ENCODE measurements at regions not wholly inside any gene's neighbourhood (a gene's known extent, or its start where the extent isn't known, plus 50 kb on each side); places are given as distances from the start of the nearest gene placed in this dataset.

- no peak overlapping the region for H3K27ac ChIP-seq
- TF ChIP-seq, protein P1, sequence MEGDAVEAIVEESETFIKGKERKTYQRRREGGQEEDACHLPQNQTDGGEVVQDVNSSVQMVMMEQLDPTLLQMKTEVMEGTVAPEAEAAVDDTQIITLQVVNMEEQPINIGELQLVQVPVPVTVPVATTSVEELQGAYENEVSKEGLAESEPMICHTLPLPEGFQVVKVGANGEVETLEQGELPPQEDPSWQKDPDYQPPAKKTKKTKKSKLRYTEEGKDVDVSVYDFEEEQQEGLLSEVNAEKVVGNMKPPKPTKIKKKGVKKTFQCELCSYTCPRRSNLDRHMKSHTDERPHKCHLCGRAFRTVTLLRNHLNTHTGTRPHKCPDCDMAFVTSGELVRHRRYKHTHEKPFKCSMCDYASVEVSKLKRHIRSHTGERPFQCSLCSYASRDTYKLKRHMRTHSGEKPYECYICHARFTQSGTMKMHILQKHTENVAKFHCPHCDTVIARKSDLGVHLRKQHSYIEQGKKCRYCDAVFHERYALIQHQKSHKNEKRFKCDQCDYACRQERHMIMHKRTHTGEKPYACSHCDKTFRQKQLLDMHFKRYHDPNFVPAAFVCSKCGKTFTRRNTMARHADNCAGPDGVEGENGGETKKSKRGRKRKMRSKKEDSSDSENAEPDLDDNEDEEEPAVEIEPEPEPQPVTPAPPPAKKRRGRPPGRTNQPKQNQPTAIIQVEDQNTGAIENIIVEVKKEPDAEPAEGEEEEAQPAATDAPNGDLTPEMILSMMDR (conservative IDR thresholded peaks at IDR 0.05), result no peak
- TF ChIP-seq ZFX (IDR thresholded peaks at IDR 0.05), result no peak
These were observed 162.1 kb upstream of the NTF3 start for GRCh38 chr12:5269846-5270245.

- H3K27ac ChIP-seq, result no peak overlapping the region
- TF ChIP-seq, protein P1 (conservative IDR thresholded peaks at IDR 0.05), result no peak
- no peak for TF ChIP-seq ZFX (IDR thresholded peaks at IDR 0.05)
These were observed 159.7 kb upstream of the NTF3 start for GRCh38 chr12:5272018-5272785.

- TF ChIP-seq, protein P1 (conservative IDR thresholded peaks at IDR 0.05), result no peak
- TF ChIP-seq ZFX (IDR thresholded peaks at IDR 0.05), result no peak
- no peak overlapping the region for H3K27ac ChIP-seq
These were observed 158.2 kb upstream of the NTF3 start for GRCh38 chr12:5273709-5274108.

- TF ChIP-seq, protein P1 (conservative IDR thresholded peaks at IDR 0.05), result no peak
- no peak for TF ChIP-seq ZFX (IDR thresholded peaks at IDR 0.05)
- H3K27ac ChIP-seq, result no peak overlapping the region
These were observed 155.5 kb upstream of the NTF3 start for GRCh38 chr12:5276327-5276880.

DNA sequence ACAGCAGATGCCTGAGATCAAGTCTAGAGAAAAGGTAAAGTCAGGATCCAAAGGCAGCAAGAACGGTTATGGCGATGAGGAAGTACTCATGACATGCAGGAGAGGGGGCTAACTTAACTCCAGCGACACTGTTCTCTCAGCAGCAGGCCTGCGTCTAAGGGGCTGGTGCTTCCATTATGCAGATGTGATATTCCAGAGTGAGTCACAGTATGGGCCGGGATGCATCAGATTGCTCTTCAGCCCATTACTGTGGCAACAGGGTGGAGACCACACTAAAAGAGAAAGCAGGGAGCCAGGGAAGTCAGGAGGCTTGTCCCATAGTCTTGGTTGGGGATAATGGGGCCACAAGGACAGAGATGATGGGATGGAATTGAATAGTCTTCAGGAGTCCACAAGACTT is 151.8 kb upstream of the NTF3 start:
- no peak overlapping the region for H3K27ac ChIP-seq
- TF ChIP-seq, protein P1 (conservative IDR thresholded peaks at IDR 0.05), result no peak
- TF ChIP-seq ZFX (IDR thresholded peaks at IDR 0.05), result no peak

DNA sequence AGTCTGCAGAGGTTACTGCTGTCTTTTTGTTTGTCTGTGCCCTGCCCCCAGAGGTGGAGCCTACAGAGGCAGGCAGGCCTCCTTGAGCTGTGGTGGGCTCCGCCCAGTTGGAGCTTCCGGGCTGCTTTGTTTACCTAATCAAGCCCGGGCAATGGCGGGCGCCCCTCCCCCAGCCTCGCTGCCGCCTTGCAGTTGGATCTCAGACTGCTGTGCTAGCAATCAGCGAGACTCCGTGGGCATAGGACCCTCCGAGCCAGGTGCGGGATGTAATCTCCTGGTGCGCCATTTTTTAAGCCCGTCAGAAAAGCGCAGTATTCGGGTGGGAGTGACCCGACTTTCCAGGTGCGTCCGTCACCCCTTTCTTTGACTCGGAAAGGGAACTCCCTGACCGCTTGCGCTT is 141.5 kb upstream of the NTF3 start:
- H3K27ac ChIP-seq, result peak overlapping the region; percentile 72

GRCh38 chr12:5292651-5293050 is 139.3 kb upstream of the NTF3 start:
- H3K27ac ChIP-seq, result no peak overlapping the region
- TF ChIP-seq, protein P1 (conservative IDR thresholded peaks at IDR 0.05), result no peak
- TF ChIP-seq ZFX (IDR thresholded peaks at IDR 0.05), result no peak

GRCh38 chr12:5293773-5294172 is 138.1 kb upstream of the NTF3 start:
- no peak for TF ChIP-seq ZFX (IDR thresholded peaks at IDR 0.05)
- TF ChIP-seq, protein P1 (conservative IDR thresholded peaks at IDR 0.05), result no peak
- no peak overlapping the region for H3K27ac ChIP-seq

Measured in C4-2B (cell line).